HG03066 (cell line): ENCODE measurements at regions not wholly inside any gene's neighbourhood (a gene's known extent, or its start where the extent isn't known, plus 50 kb on each side); places are given as distances from the start of the nearest gene placed in this dataset.

ENCODE experiments used
- ATAC-seq: cut with Tn5 transposase; IDR thresholded peaks from one replicate; pipeline ENCODE4 v1.9.1; 2021; ENCODE audit warnings: low read depth; ENCODE audit not compliant: unreplicated experiment

DNA sequence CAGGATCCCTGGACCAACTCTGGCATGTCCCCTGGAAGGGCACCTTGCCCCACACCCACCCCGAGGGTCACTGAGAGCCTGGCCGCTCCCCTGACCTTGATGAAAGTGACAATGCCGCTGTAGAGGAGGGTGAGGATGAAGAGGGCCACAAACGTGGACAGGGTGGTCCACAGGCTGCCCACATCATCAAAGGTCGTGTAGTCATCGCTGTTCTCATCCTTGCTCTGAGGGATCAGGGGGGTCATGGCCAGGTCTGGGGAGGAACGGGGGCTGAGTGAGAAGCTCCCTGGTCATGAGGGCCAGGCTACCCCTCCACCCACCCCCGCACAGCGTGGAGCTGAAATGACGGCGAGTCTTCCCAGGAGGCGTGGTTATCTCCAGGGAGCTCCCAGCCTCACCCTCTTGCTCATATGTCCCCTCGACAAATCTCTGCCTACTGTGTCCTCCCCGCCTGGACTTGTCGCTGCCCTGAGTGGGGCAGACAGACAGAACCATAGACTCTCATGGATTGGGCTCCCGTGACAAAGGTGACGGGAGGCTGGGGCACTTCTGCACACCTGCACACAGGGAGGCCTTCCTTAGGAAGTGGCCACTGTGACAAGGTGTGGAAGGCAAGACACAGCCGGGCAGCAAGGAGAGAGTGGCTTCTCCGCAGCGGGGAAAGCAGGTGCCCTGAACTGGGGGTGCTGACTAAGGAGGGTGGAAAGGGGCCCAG, 311.1 kb downstream of the TMEM121 start:
- no peak for ATAC-seq

DNA sequence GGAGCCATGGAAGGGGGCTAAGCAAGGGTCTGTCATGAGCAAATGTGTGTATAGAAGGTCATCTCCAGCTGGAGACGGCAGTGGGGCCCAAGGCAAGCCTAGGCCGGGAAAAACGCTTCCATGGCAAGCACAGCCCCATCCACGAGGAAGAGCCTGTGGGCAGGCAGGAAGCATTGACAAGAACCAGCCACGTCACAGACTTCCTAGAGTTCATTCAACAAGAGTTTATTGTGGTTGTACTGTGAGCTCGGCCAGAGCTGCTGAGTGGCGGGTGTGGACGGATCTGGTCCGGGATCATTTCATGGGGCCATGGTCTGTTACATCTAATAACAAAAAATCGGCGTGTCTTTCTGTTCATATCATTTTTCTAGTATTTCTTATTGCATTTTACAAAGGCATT, 311.7 kb downstream of the TMEM121 start:
- no peak for ATAC-seq

GRCh38 chr14:105838591-105839424, 312.4 kb downstream of the TMEM121 start:
- ATAC-seq = no peak

GRCh38 chr14:105839425-105840265, 313.3 kb downstream of the TMEM121 start:
- no peak for ATAC-seq

DNA sequence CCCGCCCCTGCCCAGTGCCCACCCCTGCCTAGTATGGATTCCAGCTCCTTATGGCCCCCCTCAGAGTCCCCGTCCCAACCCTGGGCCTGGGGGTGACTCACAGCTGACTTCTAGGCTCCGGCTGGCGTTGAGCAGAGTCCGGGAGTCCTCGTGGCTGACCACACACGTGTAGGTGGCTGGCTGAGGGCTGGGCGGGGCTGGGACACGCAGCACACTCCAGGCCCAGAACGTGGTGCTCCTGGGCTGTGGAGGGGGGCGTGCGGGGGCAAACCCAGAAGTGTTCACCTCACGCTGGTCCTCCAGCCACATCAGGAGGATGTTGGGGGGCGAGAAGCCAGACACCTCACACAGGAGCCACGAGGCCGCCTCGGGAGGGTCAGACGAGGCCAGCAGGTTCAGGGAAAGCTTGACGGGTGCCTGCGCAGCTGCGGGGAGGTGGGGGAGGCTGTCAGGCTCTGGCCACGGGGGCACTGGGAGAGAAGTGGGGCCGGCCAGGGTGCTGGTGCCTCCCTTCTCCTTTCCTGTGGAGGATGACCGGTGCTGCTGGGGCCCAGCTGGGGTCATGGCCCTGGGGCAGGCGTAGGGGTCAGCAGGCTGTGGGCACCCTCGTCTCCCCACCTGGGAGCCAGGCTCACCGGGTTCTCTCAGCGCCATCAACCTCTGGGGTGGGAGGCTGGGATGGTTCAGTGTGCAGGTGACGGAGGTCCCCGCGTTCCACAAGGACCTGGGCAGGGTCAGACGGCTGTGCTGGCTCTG, 314.1 kb downstream of the TMEM121 start:
- no peak for ATAC-seq

- ATAC-seq = no peak
Observed at GRCh38 chr14:105841022-105842009, 314.9 kb downstream of the TMEM121 start.

- no peak for ATAC-seq
Observed at GRCh38 chr14:105842105-105842504, 315.7 kb downstream of the TMEM121 start.

DNA sequence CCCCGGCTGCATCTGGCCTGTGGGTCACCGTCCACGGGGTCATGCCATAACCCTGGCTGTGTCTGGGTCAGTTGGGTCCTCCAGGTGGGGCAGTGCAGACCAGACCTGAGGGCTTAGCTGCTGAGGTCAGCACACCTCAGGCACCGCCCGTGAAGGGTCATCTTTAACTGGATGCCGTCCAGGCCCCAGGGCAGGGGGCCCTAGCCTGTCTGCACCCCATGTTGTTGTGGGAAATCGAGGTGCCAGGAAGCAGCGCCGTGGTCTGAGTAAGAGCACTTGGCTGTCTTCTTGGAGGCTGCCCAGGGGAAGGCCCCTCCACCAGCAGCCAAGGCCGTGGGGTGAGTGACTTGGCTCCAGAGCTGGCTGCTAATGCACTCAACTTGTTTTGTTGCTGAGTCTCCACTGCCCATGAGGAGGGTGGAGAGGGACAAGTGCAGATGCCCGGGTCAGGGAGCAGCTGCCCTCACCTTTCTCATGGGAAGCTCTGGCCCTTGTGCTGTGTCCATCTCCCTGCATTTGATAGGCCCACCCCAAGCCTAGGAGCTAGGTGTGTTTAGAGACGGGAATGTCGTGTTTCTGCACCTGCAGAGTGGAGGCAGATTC, 317.2 kb downstream of the TMEM121 start:
- ATAC-seq = no peak

DNA sequence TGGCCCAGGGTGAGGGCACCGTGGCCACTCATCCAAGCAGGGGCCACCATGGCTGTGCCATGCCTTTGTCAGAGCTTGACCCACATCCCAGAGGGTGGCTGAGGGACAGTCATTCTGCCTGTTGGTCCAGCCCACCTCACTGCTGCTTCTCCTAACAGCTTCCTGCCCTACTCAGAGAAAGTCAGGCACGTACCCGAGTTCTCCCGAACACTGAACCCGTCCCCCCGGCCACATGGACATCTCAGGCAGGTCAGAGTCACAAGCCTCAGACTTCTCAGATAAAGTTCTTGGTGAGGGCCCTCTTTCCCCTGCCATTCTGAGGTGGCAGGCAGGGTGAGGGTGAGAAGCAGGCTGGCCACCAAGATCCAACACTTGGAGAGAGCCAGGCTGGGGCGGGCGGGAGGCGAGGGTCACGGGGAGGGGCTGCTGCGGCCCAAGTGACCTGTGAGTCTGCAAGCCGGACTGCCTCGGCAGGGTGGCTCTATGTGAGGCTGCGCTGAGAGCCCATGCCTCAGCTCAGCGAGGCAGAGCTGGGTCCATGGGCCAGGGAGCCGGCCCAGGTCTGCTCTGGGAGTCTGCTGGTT, 317.8 kb downstream of the TMEM121 start:
- no peak for ATAC-seq

GRCh38 chr14:105844810-105845724, 318.7 kb downstream of the TMEM121 start:
- ATAC-seq = no peak

DNA sequence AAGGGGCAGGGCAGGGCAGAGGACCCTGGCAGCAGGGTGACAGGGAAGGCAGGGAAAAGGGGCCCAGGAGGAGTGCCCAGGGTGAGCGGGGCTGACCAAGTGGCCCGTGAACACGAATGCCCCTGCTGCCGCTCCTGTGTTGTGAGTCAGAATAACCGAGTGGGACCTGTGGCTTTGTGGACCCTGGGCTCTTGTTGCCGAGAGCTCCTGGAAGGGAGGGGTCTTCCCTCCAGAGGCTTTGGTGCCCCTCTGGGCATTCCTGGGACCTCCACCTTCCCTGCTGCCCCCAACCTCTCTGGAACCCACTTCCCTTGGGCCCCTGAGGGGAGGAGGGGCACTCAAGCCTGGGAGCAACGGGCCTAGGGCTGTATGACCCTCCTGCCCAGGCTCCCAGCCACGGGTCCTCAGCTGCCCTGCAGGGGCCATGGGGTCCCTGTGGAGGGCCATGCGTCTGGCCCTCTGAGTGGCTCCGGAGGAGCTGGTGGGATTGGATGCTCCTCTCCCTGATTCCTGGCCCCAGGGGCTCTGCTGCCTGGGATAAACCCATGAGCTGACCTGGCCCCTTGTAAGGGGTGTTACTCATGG, 319.4 kb downstream of the TMEM121 start:
- no peak for ATAC-seq

DNA sequence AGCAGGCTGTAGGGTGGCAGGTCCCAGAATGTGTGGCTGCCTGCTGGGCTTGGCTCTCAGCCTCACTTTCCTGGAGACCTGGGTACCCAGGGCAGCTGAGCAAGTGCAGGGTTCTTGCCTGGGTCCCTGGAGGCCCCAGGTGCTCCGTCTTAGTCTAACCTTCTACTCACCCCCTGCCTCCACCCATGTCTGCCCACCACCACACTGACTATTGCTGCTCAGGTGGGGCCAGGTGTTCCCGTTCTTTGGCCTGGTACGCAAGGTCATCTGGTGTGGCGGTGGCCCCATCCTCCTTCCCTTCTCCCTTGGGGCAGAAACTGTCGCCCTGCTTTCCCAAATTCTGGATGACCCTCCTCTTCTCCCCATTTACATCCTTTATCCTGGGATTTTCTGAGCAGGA, 319.9 kb downstream of the TMEM121 start:
- ATAC-seq = no peak

- ATAC-seq = no peak
Observed at GRCh38 chr14:105847400-105847799, 321.0 kb downstream of the TMEM121 start.

- no peak for ATAC-seq
Observed at GRCh38 chr14:105848570-105848969, 322.2 kb downstream of the TMEM121 start.

DNA sequence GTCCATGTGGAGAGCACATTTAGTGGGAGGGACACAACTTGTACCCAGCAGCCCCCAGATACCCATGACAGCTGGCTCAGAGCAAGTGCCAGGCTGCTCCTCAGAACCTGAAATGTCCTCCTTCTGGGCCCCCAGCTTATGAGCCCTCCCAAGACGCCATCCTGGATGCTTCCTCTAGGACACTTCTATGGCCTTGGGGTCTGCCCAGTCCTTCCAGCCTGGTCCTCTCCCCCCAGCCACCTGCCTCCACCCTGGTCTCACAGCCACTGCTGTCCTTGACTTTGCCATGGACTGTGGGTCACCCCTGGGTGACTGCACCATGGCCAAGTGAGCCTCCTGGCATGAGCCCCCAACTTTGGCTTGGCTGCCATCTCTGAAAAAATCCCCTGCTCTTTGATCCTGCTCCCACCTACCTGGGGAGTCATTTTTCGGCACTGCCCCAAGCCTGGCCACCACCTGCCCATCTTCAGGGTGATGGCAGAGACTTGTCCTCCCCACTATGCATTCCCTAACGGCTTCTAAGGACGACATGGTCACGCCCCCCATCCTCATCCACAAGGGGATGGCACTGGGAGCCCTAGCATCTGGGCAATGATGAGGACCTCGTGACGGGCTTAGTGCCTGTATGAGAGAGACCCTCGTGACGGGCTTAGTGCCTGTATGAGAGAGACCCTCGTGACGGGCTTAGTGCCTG, 323.7 kb downstream of the TMEM121 start:
- no peak for ATAC-seq

GRCh38 chr14:105850853-105851581, 324.6 kb downstream of the TMEM121 start:
- no peak for ATAC-seq
